HPDE6-E6E7 (cell line): ENCODE measurements at regions not wholly inside any gene's neighbourhood (a gene's known extent, or its start where the extent isn't known, plus 50 kb on each side); places are given as distances from the start of the nearest gene placed in this dataset.
"Not testable (repeated sequence)": the region's sequence is repeated elsewhere in the genome, so short reads cannot be mapped to it uniquely, and the experiment has no call there.

Experiments used
- DNase-seq: peaks from one replicate; pipeline ENCODE4 v3.0.0; 2011; ENCODE audit warnings: missing footprints; ENCODE audit errors: extremely low spot score

DNA sequence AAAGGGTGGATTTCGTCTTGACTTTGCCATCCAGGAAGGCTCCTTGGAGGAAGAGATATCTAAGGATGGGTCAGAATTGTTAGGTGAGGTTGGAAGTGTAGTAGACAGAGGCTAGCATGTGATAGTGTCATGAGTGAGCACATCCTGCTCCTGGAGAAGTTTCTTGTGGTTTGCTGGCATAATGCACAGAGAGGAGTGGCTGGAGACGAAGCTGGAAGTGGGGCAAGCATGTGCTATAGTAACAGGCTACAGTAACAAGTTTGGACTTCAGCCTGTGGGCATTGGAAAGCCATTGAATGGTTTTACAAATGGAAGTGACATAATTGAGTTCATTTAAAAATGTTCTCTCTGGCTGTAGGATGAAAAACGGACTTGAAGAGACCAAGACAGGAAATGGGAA is 175.6 kb upstream of the VWC2 start:
- DNase-seq: no peak

DNA sequence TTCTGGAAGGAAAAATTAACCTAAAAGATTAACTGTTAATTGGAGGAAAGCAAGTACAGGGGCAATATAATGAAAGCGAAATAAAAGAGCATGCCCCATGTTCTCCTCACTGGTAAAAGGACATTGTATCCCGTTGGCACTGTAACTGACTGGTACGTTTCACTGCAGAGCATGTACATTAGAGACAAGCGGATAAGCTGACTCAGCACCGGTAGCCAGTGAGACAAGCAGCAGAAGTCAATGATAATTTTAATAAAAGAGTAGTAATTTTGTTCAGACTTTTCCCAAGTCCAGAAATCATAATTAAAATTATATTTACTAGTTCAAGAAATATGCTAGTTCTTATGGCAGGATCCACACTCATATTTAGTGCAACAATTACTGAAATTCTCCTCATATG is 161.5 kb upstream of the VWC2 start:
- DNase-seq: no peak

- DNase-seq: no peak
Observed at GRCh38 chr7:49613759-49614158, 159.7 kb upstream of the VWC2 start.

GRCh38 chr7:49614974-49615373 is 158.5 kb upstream of the VWC2 start:
- DNase-seq: not testable (repeated sequence)

- no peak for DNase-seq
Observed at GRCh38 chr7:49618028-49618427, 155.4 kb upstream of the VWC2 start.

DNA sequence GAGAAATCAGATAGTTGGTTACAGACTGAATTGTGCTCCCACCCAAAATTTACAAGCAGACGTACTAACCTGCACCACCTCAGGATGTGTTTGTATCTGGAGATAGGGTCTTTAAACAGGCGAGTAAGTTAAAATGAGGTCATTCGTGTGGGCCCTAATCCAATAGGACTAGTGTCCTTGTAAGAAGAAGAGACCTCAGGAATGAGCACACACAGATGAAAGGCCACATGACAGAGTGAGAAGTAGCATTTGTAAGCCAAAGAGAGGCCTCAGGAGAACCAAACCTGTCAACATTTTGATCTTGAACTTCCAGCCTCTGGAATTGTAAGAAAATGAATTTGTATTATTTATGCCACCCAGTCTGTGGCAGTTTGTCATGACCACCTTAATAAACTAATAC is 149.5 kb upstream of the VWC2 start:
- DNase-seq: no peak

GRCh38 chr7:49624611-49625010 is 148.8 kb upstream of the VWC2 start:
- DNase-seq: no peak

DNA sequence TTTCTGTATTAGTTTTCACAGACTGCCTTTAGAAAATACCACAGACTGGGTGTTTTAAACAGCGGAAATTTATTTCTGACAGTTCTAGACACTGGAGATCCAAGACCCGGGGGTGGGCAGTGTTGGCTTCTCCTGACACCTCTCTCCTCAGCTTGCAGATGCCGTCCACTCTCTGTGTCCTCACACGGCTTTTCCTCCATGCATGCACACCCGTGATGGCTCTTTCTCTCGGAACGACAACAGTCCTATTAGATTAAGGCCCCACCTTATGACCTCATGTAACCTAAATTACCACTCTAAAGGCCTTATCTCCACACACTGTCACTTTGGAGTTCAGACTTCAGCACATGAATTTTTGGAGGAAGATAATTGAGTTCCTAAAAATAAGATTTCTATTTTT is 142.9 kb upstream of the VWC2 start:
- DNase-seq: no peak

- no peak for DNase-seq
Observed at GRCh38 chr7:49631071-49631815, 142.2 kb upstream of the VWC2 start.

GRCh38 chr7:49631960-49632359 is 141.5 kb upstream of the VWC2 start:
- no peak for DNase-seq

DNA sequence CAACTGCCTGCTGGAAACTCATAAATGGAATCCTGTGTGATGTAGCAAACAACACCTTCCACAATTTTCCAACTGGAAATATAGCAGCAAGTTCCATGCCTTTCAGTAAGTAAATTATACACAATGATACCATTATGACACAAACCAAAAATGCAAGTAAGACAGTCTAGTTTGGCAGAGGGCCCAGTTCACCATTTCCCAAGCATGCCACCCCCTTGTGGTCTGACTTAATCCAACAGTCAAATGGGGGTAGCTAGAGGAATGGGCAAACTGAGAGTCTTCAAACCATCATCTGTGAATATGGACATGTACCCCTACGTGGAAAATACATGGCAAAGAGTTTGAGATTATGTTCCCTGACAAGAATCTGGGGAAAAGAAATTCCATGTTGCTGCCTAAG is 137.6 kb upstream of the VWC2 start:
- DNase-seq: no peak

DNA sequence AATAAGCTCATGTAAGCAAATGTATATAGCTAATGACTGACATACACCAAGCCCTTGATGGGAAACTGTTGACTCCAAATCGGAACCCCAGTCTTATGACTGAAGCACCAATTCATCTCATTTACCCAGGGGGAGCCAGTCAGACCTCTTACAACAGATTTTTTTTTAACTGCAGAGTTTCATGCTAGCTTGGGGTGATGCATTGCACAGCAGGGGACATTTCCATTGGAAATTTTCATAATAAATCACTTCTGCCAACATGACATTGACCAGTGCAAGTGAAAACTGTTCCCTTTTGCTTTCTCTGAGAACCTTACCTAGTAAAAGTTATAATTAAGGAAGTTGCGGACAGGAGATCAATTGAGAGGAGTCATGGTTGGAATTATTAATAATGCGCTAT is 137.0 kb upstream of the VWC2 start:
- no peak for DNase-seq

DNA sequence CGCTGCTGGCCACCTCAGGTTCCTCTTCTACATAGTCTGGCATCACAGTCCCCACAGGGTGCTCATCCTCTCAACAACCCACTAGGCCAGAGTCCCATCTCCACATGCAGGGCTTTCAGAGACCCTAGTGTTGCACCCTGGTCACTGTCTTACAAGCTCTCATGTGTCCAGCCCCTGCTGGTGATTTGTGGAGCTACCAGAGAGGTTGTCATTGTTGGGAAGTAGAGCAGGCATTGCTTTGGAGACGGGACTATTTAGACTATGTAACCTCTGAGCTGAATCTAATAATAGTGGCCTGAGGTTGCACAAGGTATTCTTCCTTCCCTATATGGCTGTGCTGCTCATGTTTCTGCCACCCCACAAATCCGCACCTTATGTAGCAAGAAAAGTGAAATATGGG is 135.3 kb upstream of the VWC2 start:
- no peak for DNase-seq

- DNase-seq: no peak
Observed at GRCh38 chr7:49639068-49639593, 134.3 kb upstream of the VWC2 start.

DNA sequence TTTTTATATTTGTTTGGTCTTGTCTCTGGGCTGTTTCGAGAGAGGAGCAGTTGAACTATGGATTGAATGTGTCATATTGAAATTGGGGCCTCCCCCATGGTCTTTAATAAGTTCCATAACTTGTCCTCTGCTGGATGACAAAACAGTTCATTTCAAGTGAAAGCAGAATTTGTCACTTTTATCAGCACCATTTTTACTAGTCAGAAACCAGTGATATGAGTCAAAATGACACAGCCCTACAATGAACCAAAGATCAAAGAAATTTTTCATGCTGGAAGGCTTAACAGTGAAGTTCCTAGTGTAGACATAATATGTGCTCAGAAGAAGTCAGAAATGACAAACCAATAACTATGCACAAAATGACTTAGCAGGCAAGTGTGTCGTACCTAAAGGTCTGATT is 133.6 kb upstream of the VWC2 start:
- no peak for DNase-seq

DNA sequence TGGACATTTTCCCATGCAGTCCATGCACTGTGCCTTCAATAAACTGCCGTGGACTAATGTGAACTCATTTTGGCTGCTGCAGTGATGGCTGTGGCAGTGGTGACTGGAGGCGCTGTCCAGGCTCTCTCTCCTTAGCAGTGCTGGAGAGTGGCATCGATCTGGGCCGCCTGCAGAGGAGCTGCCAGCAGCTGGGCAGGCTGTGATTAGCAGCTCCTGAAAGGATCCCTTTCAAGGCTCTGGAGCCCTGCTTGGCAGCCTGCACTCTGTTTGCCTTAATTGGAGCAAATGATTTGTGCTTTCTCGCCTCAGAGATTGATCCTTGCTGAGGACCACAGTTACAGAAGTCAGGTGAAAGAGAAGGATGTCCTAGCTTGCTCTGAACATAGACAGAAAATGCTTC is 130.1 kb upstream of the VWC2 start:
- DNase-seq: no peak

- DNase-seq: no peak
Observed at GRCh38 chr7:49643736-49644135, 129.7 kb upstream of the VWC2 start.

- DNase-seq: no peak
Observed at GRCh38 chr7:49644396-49645166, 128.9 kb upstream of the VWC2 start.

- DNase-seq: no peak
Observed at GRCh38 chr7:49645296-49645695, 128.1 kb upstream of the VWC2 start.

DNA sequence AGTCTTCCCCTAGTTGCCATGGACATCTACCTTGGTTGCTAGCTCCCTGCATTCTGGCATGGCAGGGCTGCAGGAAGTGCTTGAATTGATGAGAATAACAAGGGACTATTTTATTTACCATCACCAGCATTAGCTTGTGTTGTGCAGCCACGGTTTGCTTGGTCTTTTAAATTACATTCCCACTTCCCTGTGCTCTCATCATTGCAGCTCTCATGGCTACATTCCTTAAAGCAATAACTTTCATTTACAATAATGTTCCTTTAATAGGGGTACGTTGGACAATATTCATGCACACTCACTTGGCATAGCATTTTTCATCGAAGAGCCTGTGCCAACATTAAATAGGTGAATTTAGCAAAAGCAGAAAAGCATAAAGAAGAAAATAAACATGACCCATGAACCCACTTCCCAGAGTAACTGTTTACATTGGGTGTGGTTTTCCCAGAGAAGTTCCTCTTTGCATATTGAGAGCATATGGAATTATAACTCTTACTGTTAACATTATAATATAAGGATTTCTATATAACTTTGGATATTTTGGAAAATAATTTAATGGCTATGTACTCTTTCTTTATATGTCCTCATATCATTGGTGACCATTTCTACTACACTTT is 113.2 kb upstream of the VWC2 start:
- DNase-seq: no peak

GRCh38 chr7:49660976-49661375 is 112.5 kb upstream of the VWC2 start:
- no peak for DNase-seq

DNA sequence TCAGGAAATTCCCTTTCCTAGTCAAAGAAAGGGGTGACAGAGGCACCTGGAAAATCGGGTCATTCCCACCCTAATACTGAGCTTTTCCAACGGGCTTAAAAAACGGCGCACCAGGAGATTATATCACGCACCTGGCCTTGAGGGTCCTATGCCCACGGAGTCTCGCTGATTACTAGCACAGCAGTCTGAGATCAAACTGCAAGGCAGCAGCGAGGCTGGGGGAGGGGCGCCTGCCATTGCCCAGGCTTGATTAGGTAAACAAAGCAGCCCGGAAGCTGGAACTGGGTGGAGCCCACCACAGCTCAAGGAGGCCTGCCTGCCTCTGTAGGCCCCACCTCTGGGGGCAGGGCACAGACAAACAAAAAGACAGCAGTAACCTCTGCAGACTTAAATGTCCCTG is 107.5 kb upstream of the VWC2 start:
- not testable (repeated sequence) for DNase-seq

- DNase-seq: no peak
Observed at GRCh38 chr7:49666764-49667163, 106.7 kb upstream of the VWC2 start.
